NCI-H526 treated with DMSO at 0.1 percent for 48 hours (cell line): ENCODE measurements at regions not wholly inside any gene's neighbourhood (a gene's known extent, or its start where the extent isn't known, plus 50 kb on each side); places are given as distances from the start of the nearest gene placed in this dataset.

Experiments
- DNase-seq: peaks from one replicate; lab custom pipeline; 2025; lab: John Stamatoyannopoulos, UW

DNA sequence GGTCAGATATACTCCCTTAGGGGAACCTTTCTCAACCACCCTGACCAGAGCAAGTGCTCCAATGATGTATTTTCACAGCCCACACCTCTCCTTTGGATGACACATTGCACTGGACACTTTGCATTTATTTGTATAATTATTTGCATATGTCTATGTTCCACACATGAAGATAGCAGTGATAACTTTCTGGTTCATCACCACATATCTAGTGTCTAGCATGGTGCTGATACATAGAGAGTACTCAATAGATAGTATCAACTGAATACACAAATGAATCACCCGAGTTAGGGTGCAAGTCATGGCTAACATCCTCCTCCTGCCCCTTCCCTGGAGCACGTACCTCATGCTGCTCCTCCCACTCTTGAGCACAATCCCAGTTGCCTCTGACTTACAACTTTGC is 617.6 kb downstream of the EBF1 start:
- peak; percentile 98 for DNase-seq

DNA sequence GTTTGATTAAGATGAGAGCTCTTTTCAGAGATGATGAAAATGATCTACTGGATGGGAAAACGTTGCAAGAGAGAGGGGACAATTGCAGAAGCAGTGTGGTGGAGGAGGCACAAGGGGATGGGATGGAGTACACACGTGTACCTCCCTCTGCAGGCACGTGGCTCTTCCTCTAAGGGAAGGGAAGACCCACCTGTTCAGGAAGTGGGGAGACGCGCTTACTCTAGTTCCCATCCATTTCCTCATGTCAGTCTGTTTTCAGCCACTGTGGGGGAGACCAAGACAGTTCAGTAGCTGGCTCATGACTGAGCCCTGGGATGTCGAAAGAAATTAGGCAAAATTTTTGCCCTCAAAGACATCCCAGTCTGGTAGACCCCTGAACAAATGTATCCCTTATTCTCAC is 619.2 kb upstream of the CLINT1 start:
- DNase-seq, result no peak

DNA sequence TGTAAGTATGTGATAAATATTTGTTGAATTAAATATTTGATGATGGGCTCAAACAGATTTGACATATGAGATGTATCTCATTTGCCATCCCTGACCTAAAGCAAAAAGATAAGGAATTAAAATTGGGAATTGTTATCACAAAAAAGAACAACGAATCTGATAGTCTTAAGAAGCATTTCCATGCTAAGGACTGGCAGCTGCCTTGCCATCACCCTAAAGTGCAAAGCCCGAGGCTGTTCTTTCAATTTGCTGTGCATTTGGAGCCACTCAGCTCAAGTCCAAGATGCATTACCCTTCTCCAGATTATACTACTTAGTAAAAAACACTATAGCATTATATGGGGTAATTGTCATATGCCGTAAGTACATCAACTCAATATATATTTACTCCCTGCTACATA is 618.3 kb upstream of the CLINT1 start:
- no peak for DNase-seq

DNA sequence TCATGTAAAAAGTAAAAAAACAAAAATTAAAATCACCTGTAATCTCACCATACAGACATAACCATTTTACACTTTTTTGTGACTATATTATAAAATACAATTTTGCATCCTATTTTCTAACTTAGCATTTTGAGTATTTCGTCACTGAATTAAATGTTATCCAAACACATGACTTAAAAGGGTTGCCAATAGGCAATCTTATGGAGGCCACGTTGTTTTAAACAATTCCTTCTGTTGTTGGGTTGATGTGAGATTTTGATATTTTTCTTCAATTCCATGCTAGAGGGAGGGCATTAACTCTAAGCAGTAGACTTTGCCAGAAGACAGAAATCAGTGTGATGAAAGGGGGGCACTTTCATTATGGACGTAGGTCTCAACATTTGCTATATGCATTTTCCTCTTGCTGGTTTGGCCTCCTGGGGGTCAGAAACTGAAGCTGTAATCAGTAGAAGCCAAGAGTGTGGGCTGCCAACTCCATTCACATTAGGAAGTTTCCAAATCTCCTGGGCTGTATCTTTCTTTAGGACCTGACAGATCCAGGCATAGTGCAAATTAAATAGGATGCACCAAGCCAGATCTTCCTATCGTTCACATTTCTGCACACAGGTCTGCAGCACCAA is 614.2 kb upstream of the CLINT1 start:
- no peak for DNase-seq

DNA sequence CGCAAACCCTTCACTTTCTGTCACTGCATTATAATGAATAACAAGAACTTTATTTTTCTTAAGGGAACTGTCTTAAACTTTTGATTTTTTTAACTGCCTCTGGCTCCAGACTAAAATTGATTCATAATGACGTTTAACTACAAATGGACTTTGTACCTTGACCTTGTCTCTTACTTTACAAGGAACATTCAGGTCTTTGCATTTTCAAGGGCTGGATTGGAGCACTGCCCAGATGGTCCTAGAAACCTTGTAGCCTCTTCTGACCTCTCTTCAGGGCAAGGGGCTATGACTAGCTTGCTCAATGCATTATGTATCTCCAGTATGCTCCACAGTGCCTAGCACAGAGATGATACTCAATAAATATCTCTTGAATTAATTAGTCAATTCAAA is 612.6 kb upstream of the CLINT1 start:
- DNase-seq, result no peak

DNA sequence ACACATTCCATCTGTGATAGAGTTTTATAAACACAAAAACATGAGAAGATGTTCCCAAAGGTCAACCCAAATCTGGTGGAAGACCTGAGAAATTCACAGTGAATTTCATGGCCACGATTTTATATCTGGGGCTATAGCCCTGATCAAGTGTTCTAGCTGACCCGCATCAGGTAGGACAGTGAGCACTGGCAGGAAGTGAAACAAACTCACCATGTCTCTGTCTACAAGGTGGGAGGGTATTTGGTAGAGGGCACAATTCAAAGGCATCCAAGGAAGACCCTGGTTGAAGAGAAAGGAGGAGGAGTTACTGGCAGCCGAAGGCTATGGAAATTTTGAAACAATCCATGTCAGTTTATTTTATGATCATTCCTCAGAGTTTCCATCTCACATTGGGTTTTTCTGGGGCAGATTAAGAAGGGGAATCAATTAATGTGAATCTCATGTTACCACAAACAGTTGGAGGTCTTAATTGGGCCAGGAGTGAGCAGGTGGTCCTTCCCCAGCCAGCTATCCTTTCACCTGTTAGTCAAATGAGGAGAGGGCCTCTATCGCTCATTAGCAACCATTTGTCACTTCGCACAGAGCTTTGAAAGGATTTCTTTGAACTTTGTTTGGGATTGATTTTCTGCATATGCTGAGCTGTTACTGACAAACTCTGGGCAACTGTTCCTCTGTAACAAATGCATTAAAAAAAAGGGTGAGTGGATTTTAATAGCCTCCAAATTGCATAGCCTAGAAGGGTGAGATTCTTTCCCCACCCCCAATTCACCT is 612.0 kb upstream of the CLINT1 start:
- DNase-seq, result peak; percentile 98

DNA sequence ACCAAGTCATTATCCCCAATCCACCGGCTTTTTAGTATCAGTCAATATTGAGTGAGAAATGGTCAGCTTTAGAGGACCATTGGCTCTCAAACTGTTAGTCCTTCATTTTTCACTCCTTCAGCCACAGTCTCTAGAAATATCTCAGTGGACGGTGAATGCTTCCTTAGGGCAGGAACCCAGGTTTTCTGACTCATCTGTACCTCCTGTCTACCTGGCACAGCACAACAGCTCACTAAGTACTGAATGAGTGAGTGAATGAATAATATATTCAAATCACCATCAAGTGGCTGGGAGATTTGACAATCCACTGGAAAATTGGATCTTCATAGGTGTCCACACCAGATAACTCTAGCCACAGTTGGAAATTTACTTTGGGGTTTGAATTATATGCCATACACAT is 609.5 kb upstream of the CLINT1 start:
- DNase-seq, result peak; percentile 41

DNA sequence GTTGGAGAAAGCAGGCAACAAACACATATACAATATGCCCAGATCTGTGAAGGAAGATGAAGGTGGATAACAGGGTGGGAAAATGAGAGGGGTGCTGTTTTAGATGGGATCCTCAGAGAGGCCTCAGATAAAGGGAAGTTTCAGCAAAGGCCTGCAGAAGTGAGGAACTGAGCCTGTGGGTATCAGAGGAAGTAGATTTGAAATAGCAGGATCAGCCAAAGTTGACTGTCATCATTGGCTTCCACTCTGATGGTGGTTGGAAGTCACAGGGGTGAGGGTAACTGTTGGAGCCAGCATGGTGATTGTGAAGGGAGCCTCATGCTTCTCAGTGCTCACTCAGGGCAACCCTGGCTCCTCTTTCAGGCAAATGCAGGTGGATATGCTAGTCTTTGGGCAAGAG is 607.2 kb upstream of the CLINT1 start:
- no peak for DNase-seq

DNA sequence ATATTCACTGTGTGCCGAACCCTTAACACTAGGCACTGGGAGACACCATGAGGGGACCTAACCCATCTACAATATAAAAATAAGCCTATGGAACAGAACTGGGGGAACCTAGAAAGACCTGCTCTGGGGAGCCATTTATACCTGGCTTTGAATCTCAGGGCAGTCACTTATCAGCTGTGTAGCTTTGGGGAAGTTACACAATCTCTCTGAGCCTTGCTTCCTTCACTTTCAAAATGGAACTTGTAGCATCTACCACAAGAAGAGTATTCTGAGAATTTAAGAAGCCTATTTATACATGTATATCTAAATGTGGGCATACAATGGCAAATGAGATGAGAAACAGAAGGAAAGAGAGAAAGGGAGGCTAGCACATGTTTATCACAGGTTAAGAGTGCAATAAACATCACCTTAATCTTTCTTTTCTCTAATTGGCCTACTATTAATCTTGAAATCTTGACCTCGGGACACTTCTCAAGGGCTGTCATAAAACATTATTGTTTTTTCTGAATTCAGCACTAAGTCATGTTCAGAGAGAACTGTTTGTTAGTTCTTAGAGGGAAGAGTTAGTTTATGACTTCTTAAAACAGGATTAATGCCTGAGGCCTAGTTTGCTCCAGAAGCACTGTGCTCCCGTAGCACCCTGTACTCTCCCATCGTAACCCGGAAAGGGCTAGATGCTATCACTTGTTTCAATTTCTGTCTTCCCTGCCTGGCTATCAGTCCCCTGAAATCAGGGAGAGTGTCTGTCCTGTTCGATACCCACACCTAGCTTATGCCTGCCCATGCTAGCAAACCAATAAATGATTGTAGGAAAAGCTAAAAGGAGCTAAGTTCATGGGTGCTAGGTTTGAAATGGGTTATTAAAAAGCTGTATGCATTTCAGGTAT is 606.4 kb upstream of the CLINT1 start:
- DNase-seq, result no peak

DNA sequence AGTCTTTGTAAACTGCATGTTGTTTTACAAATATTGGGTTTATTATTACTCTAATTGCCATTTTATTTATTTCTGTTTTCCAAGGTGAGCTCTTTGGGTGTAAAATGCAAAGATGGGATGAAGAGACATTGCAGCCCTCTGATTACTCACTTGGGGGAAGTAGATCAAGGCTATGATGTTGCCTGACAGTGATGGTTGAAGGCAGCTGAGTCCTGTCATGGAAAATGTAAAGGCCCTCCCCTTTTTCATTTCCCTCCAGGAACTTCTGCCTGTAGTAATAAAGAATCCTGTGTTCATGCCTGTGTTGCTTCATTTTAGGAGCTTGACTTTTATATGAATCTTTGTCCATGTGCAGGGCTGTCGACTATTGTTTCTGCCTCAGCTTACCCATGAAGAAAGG is 605.4 kb upstream of the CLINT1 start:
- DNase-seq, result no peak

DNA sequence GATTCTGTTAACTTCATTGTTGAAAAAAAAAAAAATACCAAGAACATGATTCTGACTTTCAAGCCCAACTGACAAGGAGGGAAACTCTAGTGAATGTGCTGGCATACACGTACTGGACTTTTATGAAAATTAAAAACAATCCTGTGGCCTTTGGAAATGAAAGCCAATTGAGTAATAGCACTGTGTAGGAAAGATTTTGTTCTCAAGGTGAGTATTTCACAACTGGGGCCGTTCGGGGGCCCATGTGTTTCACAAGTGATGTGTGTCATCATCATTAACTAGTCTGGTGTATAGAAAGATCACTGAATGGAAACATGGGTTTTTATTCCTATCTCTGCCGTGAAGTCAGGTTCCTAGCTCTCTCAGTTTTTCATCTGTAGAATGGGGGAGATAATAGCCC is 605.0 kb upstream of the CLINT1 start:
- DNase-seq, result no peak

DNA sequence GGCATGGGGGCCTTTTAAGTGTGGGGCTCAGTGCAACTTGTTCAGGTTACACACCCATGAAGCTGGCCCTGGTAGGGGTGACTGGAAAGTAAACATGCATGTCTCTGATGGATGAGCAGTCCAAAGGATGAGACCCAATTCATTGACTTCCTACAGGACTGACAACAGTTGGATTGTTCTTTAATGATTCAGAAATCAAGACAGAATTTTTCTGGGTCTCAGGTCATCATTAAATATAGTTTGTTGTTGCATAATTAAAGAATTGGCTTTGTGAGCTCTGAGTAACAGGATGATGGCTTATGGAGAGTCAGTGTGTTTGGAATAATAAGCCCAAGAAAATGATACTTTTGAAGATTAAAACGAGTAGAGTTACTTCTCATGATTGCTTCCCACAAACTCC is 604.2 kb upstream of the CLINT1 start:
- DNase-seq, result no peak

DNA sequence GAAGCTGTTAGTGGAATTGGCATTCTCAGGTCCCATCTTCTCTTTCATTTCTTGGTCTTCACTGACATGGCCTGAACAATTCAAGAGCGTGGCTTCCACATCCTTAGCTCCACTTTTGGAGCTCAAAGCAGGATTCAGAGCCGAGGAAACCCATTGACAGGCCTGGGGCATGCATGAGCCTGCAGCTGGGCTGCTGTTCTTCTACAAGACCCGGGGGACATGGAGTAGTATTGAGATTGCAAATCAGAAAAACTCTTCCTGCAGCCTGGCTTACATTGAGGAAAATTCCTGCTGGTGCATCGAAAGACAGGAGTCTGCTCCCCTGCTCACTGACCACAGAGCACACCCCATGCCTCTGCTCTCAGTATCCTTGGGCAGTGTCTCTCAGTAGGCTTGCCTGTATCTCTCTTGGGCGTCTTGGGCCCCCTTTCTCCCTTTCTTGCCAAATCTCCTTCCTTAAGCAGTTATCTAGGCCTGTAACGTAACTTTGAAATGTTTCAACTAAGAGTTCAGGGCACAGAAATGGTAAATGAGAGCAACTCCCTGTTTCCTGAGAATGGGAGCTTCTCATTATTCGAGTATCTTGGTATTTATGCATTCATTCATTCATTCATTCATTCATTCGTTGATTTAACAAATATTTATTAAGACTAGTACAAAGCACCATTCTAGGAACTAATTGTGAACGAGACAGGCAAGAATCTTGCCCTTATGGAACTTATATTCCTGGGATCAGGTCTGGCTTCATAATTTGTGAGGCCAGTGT is 603.6 kb upstream of the CLINT1 start:
- DNase-seq, result no peak

DNA sequence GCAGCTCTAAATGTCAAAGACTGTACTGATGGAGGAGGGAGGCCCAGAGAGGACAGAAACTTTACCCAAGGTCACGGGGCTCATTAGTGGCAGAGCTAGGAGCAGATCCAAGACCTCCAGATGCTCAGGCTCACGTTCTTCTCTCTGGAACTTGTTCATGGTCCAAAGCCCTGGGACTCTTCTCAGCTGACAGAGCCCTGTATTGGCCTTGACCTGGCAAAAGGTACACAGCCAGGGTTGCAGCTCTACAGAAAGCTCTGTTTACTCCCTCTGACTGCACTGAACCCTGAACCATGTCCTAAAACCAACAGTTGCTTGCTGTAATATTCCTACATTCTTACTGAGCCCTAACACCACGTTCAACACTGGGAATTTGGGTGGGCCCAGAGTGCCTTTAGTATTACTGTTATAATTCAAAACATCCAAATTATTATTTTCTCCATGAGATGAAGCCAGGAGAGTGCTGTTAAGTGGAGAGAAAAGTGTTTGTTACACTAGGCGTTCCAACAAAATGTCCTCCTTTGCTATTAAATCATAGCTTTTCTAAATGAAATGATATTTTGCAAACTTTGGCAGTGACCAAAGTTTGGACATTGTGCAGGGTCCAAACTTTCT is 602.4 kb upstream of the CLINT1 start:
- no peak for DNase-seq

DNA sequence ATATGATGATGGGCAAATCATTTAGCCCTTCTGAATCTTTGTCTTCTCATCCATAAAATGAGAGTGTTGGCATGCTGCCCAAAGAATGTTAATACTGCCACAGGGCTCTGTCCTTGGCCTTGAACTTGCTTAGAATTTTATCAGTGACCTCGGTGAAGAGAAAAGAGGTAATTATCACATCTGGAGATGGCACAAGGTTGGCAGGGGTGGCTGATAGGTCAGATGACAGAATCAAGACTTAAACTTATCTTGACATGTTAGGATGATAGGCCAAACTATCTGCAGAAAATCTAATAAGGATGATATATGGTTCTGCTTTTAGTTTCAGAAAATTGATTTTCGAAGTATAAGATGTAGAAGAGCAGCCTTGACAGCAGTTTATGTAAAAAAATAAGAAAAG is 599.1 kb upstream of the CLINT1 start:
- DNase-seq, result no peak

DNA sequence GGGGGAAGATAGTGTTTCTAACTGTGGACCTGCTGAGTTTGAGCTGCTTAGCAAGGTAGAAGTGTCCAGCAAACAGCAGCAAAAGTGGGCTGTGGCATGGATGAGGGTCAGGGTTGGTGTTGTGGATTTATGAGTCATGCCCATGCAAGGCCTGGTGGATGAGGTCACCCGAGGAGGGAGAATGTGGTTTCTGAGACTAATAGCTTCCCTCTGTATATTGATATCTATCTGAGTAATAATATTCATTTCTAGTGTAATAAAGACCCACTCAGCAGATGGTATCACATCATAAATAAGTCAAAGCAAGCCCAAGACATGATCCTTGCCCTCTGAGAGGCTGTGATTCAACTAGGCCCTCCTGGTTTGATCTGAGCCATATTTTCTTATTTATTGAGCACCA is 597.8 kb upstream of the CLINT1 start:
- DNase-seq, result no peak

DNA sequence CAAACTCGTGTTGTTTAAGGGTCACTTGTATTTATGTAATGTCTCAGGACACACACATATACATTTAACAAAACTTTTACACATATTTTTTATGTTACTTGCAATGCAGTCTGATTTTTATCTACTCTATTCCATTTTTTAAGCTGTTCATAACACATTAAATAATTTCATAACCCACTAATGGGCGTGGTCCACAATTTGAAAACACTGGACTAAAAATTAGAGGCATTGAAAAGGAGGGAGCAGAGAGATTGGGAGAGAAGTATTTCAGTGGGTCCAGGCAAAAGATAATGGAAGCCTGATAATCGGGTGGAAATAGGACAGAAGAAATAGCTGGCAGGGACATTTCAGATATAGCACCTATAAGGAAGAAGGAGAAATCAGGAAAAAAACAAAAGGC is 597.3 kb upstream of the CLINT1 start:
- DNase-seq, result no peak

DNA sequence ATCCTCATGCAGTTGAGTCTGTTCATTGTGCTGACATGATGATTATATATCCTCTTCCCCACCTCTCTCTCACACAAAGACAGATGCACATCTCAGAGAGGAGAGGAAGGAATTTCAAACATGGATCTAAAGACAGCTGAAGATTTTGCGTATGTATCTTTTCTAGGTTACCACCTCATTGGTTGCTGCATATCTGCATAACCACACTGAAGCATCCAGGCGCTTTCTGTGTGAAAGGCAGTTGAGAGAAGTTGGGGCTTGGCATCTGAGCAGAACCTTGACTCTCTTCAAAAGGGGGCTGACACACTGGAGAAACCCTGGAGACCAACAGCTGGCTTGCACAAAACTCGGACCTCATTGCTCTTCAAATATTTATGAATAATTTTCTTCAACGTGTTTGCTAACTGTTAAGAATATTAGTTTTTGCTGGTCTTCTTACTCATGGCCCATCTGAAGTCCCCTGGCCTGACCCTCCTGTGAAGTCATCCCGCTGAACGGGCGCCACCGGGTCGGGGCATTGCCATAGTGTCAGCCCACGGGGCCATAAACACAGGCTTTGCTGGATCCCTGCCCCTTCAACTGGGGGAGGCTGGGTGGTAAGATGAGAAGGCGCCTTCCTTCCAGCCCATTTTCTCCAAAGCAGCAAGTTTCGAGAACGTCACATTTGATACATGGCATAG is 593.2 kb upstream of the CLINT1 start:
- no peak for DNase-seq

DNA sequence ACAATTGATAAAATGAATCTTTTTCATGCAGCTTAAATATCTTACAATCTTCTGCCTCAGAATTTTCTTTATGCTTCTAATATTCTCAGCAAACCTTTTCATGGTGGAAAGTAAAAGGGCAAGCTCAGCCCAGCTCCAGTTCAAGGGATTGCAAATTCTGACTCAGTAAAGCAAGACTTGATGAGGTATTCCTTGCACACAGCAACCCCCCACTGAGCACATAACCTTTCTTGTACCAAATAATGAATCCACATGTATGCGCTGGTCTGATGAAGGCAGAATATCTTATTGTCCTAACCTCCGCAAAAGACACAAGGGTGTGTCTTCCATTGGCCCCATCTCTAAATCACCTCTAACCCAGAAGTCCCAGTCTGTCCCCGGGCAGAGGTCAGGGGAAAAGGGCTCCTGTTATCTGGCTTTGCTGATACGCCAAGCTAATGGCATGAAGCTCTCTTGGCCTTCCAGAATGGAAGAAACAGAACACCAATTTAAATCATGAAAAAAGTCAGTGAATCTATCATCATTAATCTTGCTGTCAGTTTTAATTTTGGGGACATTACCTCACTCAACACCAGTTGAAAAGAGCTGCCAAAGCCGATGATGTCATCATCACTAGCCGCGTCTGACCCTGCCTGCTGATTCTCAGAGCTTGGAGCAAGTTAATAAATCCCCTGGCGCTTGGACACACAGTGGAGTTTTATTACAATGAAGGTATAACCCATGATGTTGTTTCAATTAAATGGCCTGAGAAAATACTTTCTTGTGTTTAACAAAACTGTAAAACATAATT is 592.5 kb upstream of the CLINT1 start:
- no peak for DNase-seq

DNA sequence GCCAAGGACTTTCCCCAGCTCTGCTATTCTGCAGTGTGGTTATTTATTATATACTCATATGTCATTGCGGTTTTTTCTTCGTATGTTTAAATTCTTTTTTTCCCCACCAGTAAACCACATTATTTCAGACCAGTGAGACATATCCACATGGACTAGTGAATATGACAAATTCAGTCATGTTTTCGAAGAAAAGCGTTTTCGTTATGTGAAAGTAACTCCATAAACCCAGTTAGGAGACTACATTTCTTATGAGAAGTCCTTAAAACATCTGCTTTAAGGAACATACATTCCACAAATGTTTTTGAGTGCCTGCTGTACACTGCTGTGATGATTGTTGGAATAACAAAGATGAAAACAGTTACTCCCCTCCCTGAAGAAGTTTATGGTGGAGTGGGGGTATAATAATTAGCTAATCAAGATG is 591.8 kb upstream of the CLINT1 start:
- no peak for DNase-seq
